ENCODE measurements at regions not wholly inside any gene's neighbourhood (a gene's known extent, or its start where the extent isn't known, plus 50 kb on each side); places are given as distances from the start of the nearest gene placed in this dataset.

GRCh38 chr6:9627916-9628315 is 787.0 kb downstream of the TFAP2A start:
- H3K36me3 ChIP-seq (ENCODE audit: control insufficient read depth in 4 of 4, insufficient read depth in 3 of 4, low read depth in 1 of 4, low read length in 3 of 4), result no peaks in the 10 kb centered on the region
- no peak for DNase-seq (ENCODE audit: low spot score)
- no peak overlapping the region for H3K27ac ChIP-seq (ENCODE audit: low read depth in 1 of 2, low read length in 2 of 2)
- H3K27me3 ChIP-seq (ENCODE audit: control insufficient read depth in 4 of 4, insufficient read depth in 4 of 4, low read length in 3 of 4), result no peaks in the 10 kb centered on the region
- H3K4me1 ChIP-seq (ENCODE audit: control insufficient read depth in 4 of 4, insufficient read depth in 4 of 4, low read length in 3 of 4), result no peaks in the 10 kb centered on the region
- 84% methylated on average over 3 of the region's 3 CpGs for WGBS
- no peak overlapping the region for H3K9ac ChIP-seq (ENCODE audit: low read depth in 1 of 2, low read length in 2 of 2)
- TF ChIP-seq RAD21 (IDR thresholded peaks at IDR 0.05) (no peak), FOXA2 (IDR thresholded peaks at IDR 0.05) (no peak), NR2F2 (IDR thresholded peaks at IDR 0.05) (no peak), ZBTB33 (IDR thresholded peaks at IDR 0.05) (no peak), GABPA (IDR thresholded peaks at IDR 0.05 in 1 of 2, conservative IDR thresholded peaks at IDR 0.05 in 1 of 2) (no peak), RXRA (IDR thresholded peaks at IDR 0.05) (no peak), TAF1 (conservative IDR thresholded peaks at IDR 0.05) (no peak)
- TF ChIP-seq, protein P1, sequence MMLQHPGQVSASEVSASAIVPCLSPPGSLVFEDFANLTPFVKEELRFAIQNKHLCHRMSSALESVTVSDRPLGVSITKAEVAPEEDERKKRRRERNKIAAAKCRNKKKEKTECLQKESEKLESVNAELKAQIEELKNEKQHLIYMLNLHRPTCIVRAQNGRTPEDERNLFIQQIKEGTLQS (IDR thresholded peaks at IDR 0.05), result no peak
- TF ChIP-seq, protein P2, sequence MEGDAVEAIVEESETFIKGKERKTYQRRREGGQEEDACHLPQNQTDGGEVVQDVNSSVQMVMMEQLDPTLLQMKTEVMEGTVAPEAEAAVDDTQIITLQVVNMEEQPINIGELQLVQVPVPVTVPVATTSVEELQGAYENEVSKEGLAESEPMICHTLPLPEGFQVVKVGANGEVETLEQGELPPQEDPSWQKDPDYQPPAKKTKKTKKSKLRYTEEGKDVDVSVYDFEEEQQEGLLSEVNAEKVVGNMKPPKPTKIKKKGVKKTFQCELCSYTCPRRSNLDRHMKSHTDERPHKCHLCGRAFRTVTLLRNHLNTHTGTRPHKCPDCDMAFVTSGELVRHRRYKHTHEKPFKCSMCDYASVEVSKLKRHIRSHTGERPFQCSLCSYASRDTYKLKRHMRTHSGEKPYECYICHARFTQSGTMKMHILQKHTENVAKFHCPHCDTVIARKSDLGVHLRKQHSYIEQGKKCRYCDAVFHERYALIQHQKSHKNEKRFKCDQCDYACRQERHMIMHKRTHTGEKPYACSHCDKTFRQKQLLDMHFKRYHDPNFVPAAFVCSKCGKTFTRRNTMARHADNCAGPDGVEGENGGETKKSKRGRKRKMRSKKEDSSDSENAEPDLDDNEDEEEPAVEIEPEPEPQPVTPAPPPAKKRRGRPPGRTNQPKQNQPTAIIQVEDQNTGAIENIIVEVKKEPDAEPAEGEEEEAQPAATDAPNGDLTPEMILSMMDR (IDR thresholded peaks at IDR 0.05; ENCODE audit: low read depth, low read length, missing input control), result no peak
- peaks cover 0 to 3% (median 2%) of the 10 kb centered on the region in 4 donors for H3K9me3 ChIP-seq (ENCODE audit: control insufficient read depth in 4 of 4, low read length in 3 of 4)
- no peak overlapping the region for H3K4me3 ChIP-seq (ENCODE audit: low read depth in 1 of 3, low read length in 3 of 3)

DNA sequence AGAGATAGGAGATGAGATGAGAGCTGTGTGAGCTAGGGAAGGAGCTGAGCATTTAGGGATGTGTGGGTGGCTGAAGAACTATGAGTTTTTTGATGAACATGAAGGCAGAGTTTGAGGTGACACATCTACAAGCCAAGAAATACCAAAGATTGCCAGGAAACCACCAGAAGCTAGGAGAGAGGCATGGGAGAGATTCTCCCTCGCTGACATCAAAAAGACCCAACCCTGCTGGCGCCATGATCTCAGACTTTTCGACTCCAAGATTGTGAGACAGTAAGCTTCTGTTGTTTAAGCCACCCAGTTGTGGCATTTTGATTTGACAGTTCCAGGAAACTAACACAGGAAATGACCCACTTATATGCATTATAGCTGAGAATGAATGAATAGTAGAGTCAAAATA is 790.9 kb downstream of the TFAP2A start:
- no peak overlapping the region for H3K4me3 ChIP-seq (ENCODE audit: low read depth in 1 of 3, low read length in 3 of 3)
- no peak for DNase-seq (ENCODE audit: low spot score)
- no peaks in the 10 kb centered on the region for H3K4me1 ChIP-seq (ENCODE audit: control insufficient read depth in 4 of 4, insufficient read depth in 4 of 4, low read length in 3 of 4)
- no peaks in the 10 kb centered on the region for H3K9me3 ChIP-seq (ENCODE audit: control insufficient read depth in 4 of 4, low read length in 3 of 4)
- WGBS, result 81% methylated on average over 3 of the region's 3 CpGs
- no peak for TF ChIP-seq HNF4G (IDR thresholded peaks at IDR 0.05)
- no peak for TF ChIP-seq FOXA1 (IDR thresholded peaks at IDR 0.05)
- TF ChIP-seq EGR1 (IDR thresholded peaks at IDR 0.05; ENCODE audit: low read depth in 2 of 2), result no peak
- TF ChIP-seq SP1 (IDR thresholded peaks at IDR 0.05), result no peak
- no peak for TF ChIP-seq JUND (IDR thresholded peaks at IDR 0.05)
- no peak for TF ChIP-seq RAD21 (IDR thresholded peaks at IDR 0.05)
- TF ChIP-seq, protein P1 (IDR thresholded peaks at IDR 0.05), result no peak
- no peak for TF ChIP-seq YY1 (IDR thresholded peaks at IDR 0.05)
- no peak for TF ChIP-seq REST (IDR thresholded peaks at IDR 0.05)
- TF ChIP-seq ZBTB33 (IDR thresholded peaks at IDR 0.05), result no peak
- H3K9ac ChIP-seq (ENCODE audit: low read depth in 1 of 2, low read length in 2 of 2), result no peak overlapping the region
- no peak overlapping the region for H3K27ac ChIP-seq (ENCODE audit: low read depth in 1 of 2, low read length in 2 of 2)
- H3K36me3 ChIP-seq (ENCODE audit: control insufficient read depth in 4 of 4, insufficient read depth in 3 of 4, low read depth in 1 of 4, low read length in 3 of 4), result no peaks in the 10 kb centered on the region
- no peaks in the 10 kb centered on the region for H3K27me3 ChIP-seq (ENCODE audit: control insufficient read depth in 4 of 4, insufficient read depth in 4 of 4, low read length in 3 of 4)

Data from liver (tissue), 8 donors.